ENCODE measurements at regions not wholly inside any gene's neighbourhood (a gene's known extent, or its start where the extent isn't known, plus 50 kb on each side); places are given as distances from the start of the nearest gene placed in this dataset.

GRCh38 chr2:198277181-198277580 is 472.8 kb downstream of the PLCL1 start:
- TF ChIP-seq CTCF (IDR thresholded peaks at IDR 0.05) (no peak), FOXM1 (IDR thresholded peaks at IDR 0.05; ENCODE audit: low read depth) (no peak), RFX5 (IDR thresholded peaks at IDR 0.05; ENCODE audit: low read length) (no peak), RXRA (IDR thresholded peaks at IDR 0.05; ENCODE audit: borderline replicate concordance, low read depth) (no peak), MAX (IDR thresholded peaks at IDR 0.05; ENCODE audit: low read depth) (no peak)
